Pancreas (tissue), 10 donors: ENCODE measurements at regions not wholly inside any gene's neighbourhood (a gene's known extent, or its start where the extent isn't known, plus 50 kb on each side); places are given as distances from the start of the nearest gene placed in this dataset.

Experiments
- ATAC-seq, 4 donors: fragments of 200-7000 bp; cut with Tn5 transposase; one replicate each; pipeline versions ENCODE4 v1.8.0 to v1.9.1; 2020; ENCODE audit warnings: mild to moderate bottlenecking in 4 of 4, moderate library complexity in 4 of 4
- DNase-seq, 6 donors: peaks; one replicate each; pipeline ENCODE4 v3.0.0-alpha.2; 2020
- FAIRE-seq: peaks from 2 replicates; lab custom pipeline; 2012; peaks lifted over from hg19 to GRCh38; lab: Jason Lieb, UNC
- H3K27ac ChIP-seq, 4 donors: fragments of 200-600 bp; sonication (generic); 1 replicate in 3 of 4; 2 replicates in 1 of 4; pipeline versions ENCODE4 v1.5.0 to v1.8.0; 2020
- H3K27me3 ChIP-seq, 4 donors: fragments of 200-600 bp; one replicate each; pipeline ENCODE4 v1.8.0; 2021
- H3K36me3 ChIP-seq, 3 donors: fragments of 200-600 bp; sonication (generic) in 1 of 3; one replicate each; pipeline versions ENCODE4 v1.5.0 to v1.8.0; 2020 to 2021
- H3K4me1 ChIP-seq, 3 donors: fragments of 200-600 bp; one replicate each; pipeline ENCODE4 v1.8.0; 2021
- H3K4me3 ChIP-seq, 4 donors: fragments of 200-600 bp; sonication (generic) in 2 of 4; one replicate each; pipeline versions ENCODE4 v1.5.0 to v1.8.0; 2020 to 2021
- H3K9me3 ChIP-seq, 4 donors: fragments of 200-600 bp; one replicate each; pipeline ENCODE4 v1.8.0; 2021
- CTCF ChIP-seq, 4 donors: fragments of 200-600 bp; sonication (generic) in 3 of 4; IDR thresholded peaks; one replicate each; pipeline versions ENCODE4 v1.5.0 to v1.8.0; 2021; ENCODE audit warnings: antibody characterized with exemption in 4 of 4
- WGBS, 2 donors: extraction: QIAGEN DNeasy Blood & Tissue Kit; methylation state at CpG; one replicate each; pipeline ENCODE4 v1.1.7; 2013; 5-methylcytosine and 5-hydroxymethylcytosine counted together
- intact Hi-C, 3 donors: fragments of 100-400 bp; cut with DNase I; formaldehyde crosslinking; loops; one replicate each; pipeline versions ENCODE4 v1.11.1 to v1.14.2; 2022
- donor health status: healthy with polysubstance abuse.
- donor health status: DM: no; HTN: no; CAD: no; lungs with moderate emphysema.
- donor health status: DM: no; HTN: no; CAD: no.
- donor health status: control.
- donor health status: control.
- donor health status: Bipolar disorder and iron deficiency.
- donor health status: DM: yes; HTN: yes; CAD: no.
- donor health status: DM: no; HTN: no; CAD: no.
- donor health status: DM: no; HTN: no; CAD: no.
- donor health status: DM: yes; HTN: yes; CAD: no.

DNA sequence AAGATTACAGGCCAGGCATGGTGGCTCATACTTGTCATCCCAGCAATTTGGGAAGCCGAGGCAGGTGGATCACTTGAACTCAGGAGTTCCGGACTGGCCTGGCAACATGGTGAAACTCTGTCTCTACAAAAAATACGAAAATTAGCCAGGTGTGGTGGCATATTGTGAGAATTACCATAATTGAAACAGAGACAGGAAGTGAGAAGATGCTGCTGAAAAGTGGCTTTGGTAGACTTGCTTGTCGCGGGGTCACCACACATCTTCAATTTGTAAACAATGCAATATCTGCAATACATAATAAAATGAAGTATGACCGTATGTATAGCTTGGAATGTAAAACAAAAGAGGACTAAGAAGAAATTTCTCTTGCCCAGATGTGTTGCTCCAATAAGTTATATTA, 490.5 kb downstream of the GABRG2 start:
- intact Hi-C loops = no loop called here
- 74 to 83% methylated on average over 6 of the region's 6 CpGs for WGBS, 2 donors
- Histone ChIP-seq H3K4me1 (no peaks in the 10 kb centered on the region), H3K27me3 (no peaks in the 10 kb centered on the region), H3K4me3 (no peak overlapping the region), H3K27ac (no peak overlapping the region), H3K36me3 (no peaks in the 10 kb centered on the region), H3K9me3 (no peaks in the 10 kb centered on the region)
- ATAC-seq (no peak), DNase-seq (no peak), FAIRE-seq (no peak)
- TF ChIP-seq CTCF (IDR thresholded peaks at IDR 0.05) = no peak

DNA sequence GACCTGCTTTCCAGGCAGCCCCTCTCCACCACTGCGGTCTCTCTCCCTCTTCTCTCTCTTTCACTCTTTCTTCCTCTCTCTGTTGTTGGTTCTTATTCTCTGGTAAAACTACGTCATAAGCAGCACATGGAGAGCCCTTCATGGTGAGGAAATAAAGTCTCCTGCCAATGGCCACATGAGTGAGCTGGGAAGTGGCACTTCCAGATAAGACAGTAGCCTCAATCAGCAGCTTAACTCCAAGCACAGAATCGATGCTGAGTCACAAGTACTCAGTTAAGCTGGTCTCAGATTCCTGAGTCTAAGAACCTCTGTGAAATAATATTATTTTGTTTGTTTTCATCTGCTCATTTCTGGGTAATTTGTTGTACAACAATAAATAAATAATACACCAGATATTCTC, 500.1 kb downstream of the GABRG2 start:
- DNase-seq (no peak), FAIRE-seq (no peak), ATAC-seq (no peak)
- TF ChIP-seq CTCF (IDR thresholded peaks at IDR 0.05) = no peak
- H3K36me3 ChIP-seq = no peaks in the 10 kb centered on the region
- no peak overlapping the region for H3K27ac ChIP-seq
- H3K4me1 ChIP-seq = no peaks in the 10 kb centered on the region
- intact Hi-C loops = no loop called here
- no peak overlapping the region for H3K4me3 ChIP-seq
- H3K27me3 ChIP-seq = no peaks in the 10 kb centered on the region
- H3K9me3 ChIP-seq = no peaks in the 10 kb centered on the region
- WGBS, 2 donors = 43 to 64% methylated on average over 3 of the region's 3 CpGs

DNA sequence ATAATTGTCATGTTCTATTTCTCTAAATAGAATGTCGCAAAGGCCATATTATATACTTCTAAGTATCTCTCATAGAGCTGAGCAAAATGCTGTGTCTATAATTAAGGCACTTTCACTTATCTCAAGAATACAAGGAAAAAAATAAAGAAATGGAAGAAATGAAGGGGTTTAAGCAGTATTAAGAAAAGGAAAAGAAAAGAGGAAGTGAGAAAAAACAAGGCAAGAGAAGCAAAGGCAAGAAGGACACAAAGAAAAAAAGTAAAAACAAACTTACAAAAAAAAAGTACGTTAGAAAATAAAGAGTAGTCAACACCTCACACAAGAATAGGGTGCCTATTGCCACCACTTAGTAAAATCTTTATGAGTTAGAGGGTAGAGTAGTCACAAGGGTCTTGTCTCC, 506.2 kb downstream of the GABRG2 start:
- FAIRE-seq (no peak), DNase-seq (no peak), ATAC-seq (no peak)
- Histone ChIP-seq H3K9me3 (peaks cover 0 to 4% (median 0%) of the 10 kb centered on the region in 4 donors), H3K36me3 (no peaks in the 10 kb centered on the region), H3K4me3 (no peak overlapping the region), H3K4me1 (no peaks in the 10 kb centered on the region), H3K27ac (no peak overlapping the region), H3K27me3 (no peaks in the 10 kb centered on the region)
- no peak for TF ChIP-seq CTCF (IDR thresholded peaks at IDR 0.05)
- 60 to 70% methylated on average over 2 of the region's 2 CpGs for whole genome bisulfite sequencing, 2 donors
- intact Hi-C loops = no loop called here

DNA sequence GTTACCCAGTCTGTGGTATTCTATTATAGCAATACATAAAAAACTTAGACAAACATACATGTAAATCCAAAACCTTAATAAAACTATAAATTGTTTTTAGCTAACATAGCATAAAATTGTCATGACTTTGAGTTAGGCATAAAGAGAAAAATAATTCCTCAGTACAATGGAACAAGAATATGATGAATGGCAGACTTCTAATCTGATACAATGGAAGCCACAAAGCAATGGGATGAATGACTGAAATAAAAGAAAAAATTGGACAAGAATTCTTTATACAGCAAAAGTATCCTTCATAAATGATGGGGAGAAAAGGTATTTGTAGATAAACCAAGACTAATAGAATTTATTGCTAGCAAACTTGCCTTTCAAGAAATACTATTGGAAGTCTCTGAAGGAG, 524.2 kb downstream of the GABRG2 start:
- no peak for DNase-seq
- no peaks in the 10 kb centered on the region for H3K4me1 ChIP-seq
- TF ChIP-seq CTCF (IDR thresholded peaks at IDR 0.05) = no peak
- no peak for FAIRE-seq
- no peak overlapping the region for H3K27ac ChIP-seq
- intact Hi-C loops = no loop called here
- ATAC-seq = no peak
- no peak overlapping the region for H3K4me3 ChIP-seq
- no peaks in the 10 kb centered on the region for H3K27me3 ChIP-seq
- H3K9me3 ChIP-seq = no peaks in the 10 kb centered on the region
- H3K36me3 ChIP-seq = no peaks in the 10 kb centered on the region

DNA sequence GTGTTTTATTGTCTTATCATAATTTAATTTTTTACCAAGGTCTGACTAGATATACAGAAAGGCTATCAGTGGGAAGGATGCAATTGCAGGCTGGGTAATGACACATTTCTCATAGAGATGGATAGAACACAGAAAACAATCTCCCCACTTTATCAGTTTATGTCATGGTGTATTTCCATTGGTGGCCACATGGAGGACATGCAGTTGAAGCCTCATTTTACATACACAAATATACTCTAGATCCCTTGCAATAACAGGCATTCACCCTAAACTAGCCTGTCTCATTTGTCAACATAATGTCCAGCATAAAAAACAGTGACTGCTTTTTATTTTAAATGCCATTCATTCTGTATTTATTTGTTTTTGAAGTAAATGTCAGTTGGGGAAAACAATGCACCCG, 526.3 kb downstream of the GABRG2 start:
- DNase-seq = no peak
- Histone ChIP-seq H3K9me3 (no peaks in the 10 kb centered on the region), H3K27me3 (no peaks in the 10 kb centered on the region), H3K4me1 (no peaks in the 10 kb centered on the region), H3K27ac (no peak overlapping the region), H3K36me3 (no peaks in the 10 kb centered on the region), H3K4me3 (no peak overlapping the region)
- intact Hi-C loops = no loop called here
- no peak for FAIRE-seq
- no peak for TF ChIP-seq CTCF (IDR thresholded peaks at IDR 0.05)
- ATAC-seq = no peak
- 77 to 81% methylated on average over 1 of the region's 1 CpG for WGBS, 2 donors
